ENCODE measurements at regions not wholly inside any gene's neighbourhood (a gene's known extent, or its start where the extent isn't known, plus 50 kb on each side); places are given as distances from the start of the nearest gene placed in this dataset.

- Histone ChIP-seq H4K20me1 (ENCODE audit: control insufficient read depth, insufficient read depth, insufficient read length) (no peaks in the 10 kb centered on the region), H2BK12ac (ENCODE audit: insufficient read length, low read depth, low read length) (no peak overlapping the region)
Observed at GRCh38 chr12:86801439-86801838, 545.2 kb upstream of the MGAT4C start.

More at GRCh38 chr12:86801439-86801838, 545.2 kb upstream of the MGAT4C start:
- no peak overlapping the region for H3K14ac ChIP-seq (ENCODE audit: insufficient read depth, low read length)
- Mint-ChIP-seq H3K9me3 (no peaks in the 10 kb centered on the region), H3K27me3 (ENCODE audit: low read depth) (no peaks in the 10 kb centered on the region), H3K36me3 (ENCODE audit: insufficient read depth in 1 of 3, low read depth in 3 of 3) (no peaks in the 10 kb centered on the region), H3K27ac (0 out of 7 replicates have a peak overlapping the region, but pooled peaks of 1 of the 3 experiments have one; percentile 6), H3K4me3 (no peak overlapping the region), H3K4me1 (0 out of 4 replicates have a peak, but pooled peaks cover 0 to 1% of the 10 kb centered on the region in 2 experiments)
- H3K4me1 ChIP-seq (ENCODE audit: insufficient read depth, low read length) = no peaks in the 10 kb centered on the region
- H3K4ac ChIP-seq (ENCODE audit: low read depth, low read length) = no peak overlapping the region
- no peak overlapping the region for H3K56ac ChIP-seq (ENCODE audit: insufficient read length, low read depth, low read length)
- TF ChIP-seq CTCF (conservative IDR thresholded peaks at IDR 0.05) = no peak
- H2BK20ac ChIP-seq (ENCODE audit: low read depth, low read length, poor library complexity, severe bottlenecking) = no peak overlapping the region
- no peak overlapping the region for H4K8ac ChIP-seq (replicated peaks; ENCODE audit: insufficient read length, low read depth, low read length)
- H3T11ph ChIP-seq (ENCODE audit: low read length) = no peak overlapping the region
- no peak for DNase-seq
- H3K23me2 ChIP-seq (ENCODE audit: insufficient read length, low read depth, low read length, poor library complexity, severe bottlenecking) = no peaks in the 10 kb centered on the region
- H3K23ac ChIP-seq (ENCODE audit: insufficient read length, low read depth, low read length) = no peak overlapping the region
- no peaks in the 10 kb centered on the region for H3K9me3 ChIP-seq (ENCODE audit: control insufficient read depth, low read depth, low read length)
- H2BK15ac ChIP-seq (ENCODE audit: low read depth, low read length) = no peak overlapping the region
- no peak overlapping the region for H3K9ac ChIP-seq (ENCODE audit: extremely low read depth, insufficient read length, low read length)
- no peak overlapping the region for H2AK5ac ChIP-seq (ENCODE audit: insufficient read length, low read length)
- no peak overlapping the region for H2AFZ ChIP-seq (ENCODE audit: low read length)
- H3K18ac ChIP-seq (ENCODE audit: insufficient read length, low read depth, low read length) = no peak overlapping the region
- H3K79me1 ChIP-seq (ENCODE audit: insufficient read depth, low read depth, low read length, poor library complexity, severe bottlenecking) = no peaks in the 10 kb centered on the region
- no peak overlapping the region for H4K91ac ChIP-seq (ENCODE audit: insufficient read length, low read depth, low read length)
- WGBS (ENCODE audit: extremely low coverage, insufficient read length, low lambda C conversion rate) = no CpG with 5 or more reads among the region's 1 CpG
- H3K4me2 ChIP-seq (ENCODE audit: insufficient read depth, insufficient read length, low read length) = no peak overlapping the region
- H3K79me2 ChIP-seq (ENCODE audit: insufficient read depth, low read length) = no peaks in the 10 kb centered on the region
- no peak overlapping the region for H2BK5ac ChIP-seq (ENCODE audit: insufficient read length, low read length)
- H3K27me3 ChIP-seq (ENCODE audit: insufficient read depth, low read length) = no peaks in the 10 kb centered on the region
- H2BK120ac ChIP-seq (ENCODE audit: low read depth, low read length, poor library complexity, severe bottlenecking) = no peak overlapping the region
- no peak overlapping the region for H3K27ac ChIP-seq (ENCODE audit: insufficient read length, low read depth, low read length)
- H4K5ac ChIP-seq (ENCODE audit: insufficient read length, low read depth, low read length) = no peak overlapping the region
